Fibroblast of lung (primary cell): ENCODE measurements at regions not wholly inside any gene's neighbourhood (a gene's known extent, or its start where the extent isn't known, plus 50 kb on each side); places are given as distances from the start of the nearest gene placed in this dataset.

Source experiments
- EZH2 ChIP-seq: IDR thresholded peaks from 2 replicates; pipeline ENCODE4 v1.5.1; 2012; ENCODE audit warnings: low read length, control low read depth, mild to moderate bottlenecking; ENCODE audit errors: missing control alignments
- TF ChIP-seq, protein P1 (sequence below), 2 donors: IDR thresholded peaks in 1 of 2; conservative IDR thresholded peaks in 1 of 2; 1 replicate in 1 of 2; 2 replicates in 1 of 2; pipeline ENCODE4 v1.5.1; 2011 to 2012; ENCODE audit warnings: low read length in 2 of 2, control low read depth in 1 of 2, inconsistent platforms in 1 of 2, low read depth in 1 of 2, mild to moderate bottlenecking in 1 of 2

DNA sequence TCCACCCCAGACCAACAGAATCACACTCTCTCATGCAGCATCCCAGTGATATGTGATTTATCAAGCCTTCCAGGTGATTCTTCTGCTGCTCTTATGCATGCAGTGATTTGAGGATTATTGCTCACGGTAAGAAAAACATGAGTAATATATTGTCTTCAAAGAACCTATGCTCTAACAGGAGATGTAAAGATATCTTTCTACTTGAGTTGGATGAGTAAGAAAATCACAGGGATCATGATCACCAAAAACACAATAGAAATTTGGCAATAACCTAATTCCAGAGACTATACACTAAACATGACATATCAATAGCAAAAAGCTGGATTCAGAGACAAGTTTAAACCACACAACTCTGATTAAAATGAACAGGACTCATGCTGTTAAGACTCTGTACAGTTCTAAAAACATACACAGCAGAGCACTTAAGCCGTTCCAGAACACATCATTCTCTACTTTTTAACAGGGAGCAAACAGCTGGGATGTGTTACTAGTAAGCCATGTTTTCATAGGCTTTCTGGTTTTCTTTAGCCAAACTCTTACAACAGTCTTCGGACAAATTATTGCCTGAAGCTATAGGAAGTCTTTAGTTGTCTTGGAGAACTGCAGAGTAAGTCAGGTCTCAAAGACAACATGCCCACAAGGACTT, 568.6 kb downstream of the HAO1 start:
- no peak for TF ChIP-seq EZH2
- TF ChIP-seq, protein P1, sequence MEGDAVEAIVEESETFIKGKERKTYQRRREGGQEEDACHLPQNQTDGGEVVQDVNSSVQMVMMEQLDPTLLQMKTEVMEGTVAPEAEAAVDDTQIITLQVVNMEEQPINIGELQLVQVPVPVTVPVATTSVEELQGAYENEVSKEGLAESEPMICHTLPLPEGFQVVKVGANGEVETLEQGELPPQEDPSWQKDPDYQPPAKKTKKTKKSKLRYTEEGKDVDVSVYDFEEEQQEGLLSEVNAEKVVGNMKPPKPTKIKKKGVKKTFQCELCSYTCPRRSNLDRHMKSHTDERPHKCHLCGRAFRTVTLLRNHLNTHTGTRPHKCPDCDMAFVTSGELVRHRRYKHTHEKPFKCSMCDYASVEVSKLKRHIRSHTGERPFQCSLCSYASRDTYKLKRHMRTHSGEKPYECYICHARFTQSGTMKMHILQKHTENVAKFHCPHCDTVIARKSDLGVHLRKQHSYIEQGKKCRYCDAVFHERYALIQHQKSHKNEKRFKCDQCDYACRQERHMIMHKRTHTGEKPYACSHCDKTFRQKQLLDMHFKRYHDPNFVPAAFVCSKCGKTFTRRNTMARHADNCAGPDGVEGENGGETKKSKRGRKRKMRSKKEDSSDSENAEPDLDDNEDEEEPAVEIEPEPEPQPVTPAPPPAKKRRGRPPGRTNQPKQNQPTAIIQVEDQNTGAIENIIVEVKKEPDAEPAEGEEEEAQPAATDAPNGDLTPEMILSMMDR (conservative IDR thresholded peaks at IDR 0.05 in 1 of 2, IDR thresholded peaks at IDR 0.05 in 1 of 2; ENCODE audit: low read depth in 1 of 2, low read length in 2 of 2): no peak
